NCI-H128 (cell line): ENCODE measurements at regions not wholly inside any gene's neighbourhood (a gene's known extent, or its start where the extent isn't known, plus 50 kb on each side); places are given as distances from the start of the nearest gene placed in this dataset.

ENCODE experiments used
- DNase-seq: peaks from one replicate; lab custom pipeline; 2025; ENCODE audit not compliant: unreplicated experiment; lab: John Stamatoyannopoulos, UW

- no peak for DNase-seq
Observed at GRCh38 chr2:2834516-2835254, 503.6 kb upstream of the MYT1L start.

GRCh38 chr2:2834105-2834504 is 503.0 kb upstream of the MYT1L start:
- DNase-seq = no peak

- DNase-seq = no peak
Observed at GRCh38 chr2:2832657-2833056, 501.6 kb upstream of the MYT1L start.

GRCh38 chr2:2831633-2832032 is 500.6 kb upstream of the MYT1L start:
- no peak for DNase-seq

- DNase-seq = no peak
Observed at GRCh38 chr2:2830576-2830975, 499.5 kb upstream of the MYT1L start.

GRCh38 chr2:2828774-2829368 is 497.8 kb upstream of the MYT1L start:
- no peak for DNase-seq

- no peak for DNase-seq
Observed at GRCh38 chr2:2827761-2828221, 496.7 kb upstream of the MYT1L start.

GRCh38 chr2:2827046-2827636 is 496.1 kb upstream of the MYT1L start:
- no peak for DNase-seq

- no peak for DNase-seq
Observed at GRCh38 chr2:2826621-2827020, 495.5 kb upstream of the MYT1L start.

GRCh38 chr2:2826209-2826551 is 495.1 kb upstream of the MYT1L start:
- DNase-seq = no peak

GRCh38 chr2:2825516-2826208 is 494.6 kb upstream of the MYT1L start:
- DNase-seq = no peak

GRCh38 chr2:2825062-2825461 is 494.0 kb upstream of the MYT1L start:
- no peak for DNase-seq

- no peak for DNase-seq
Observed at GRCh38 chr2:2824588-2824987, 493.5 kb upstream of the MYT1L start.

- no peak for DNase-seq
Observed at GRCh38 chr2:2823061-2823753, 492.1 kb upstream of the MYT1L start.

GRCh38 chr2:2822143-2822542 is 491.1 kb upstream of the MYT1L start:
- no peak for DNase-seq

- DNase-seq = no peak
Observed at GRCh38 chr2:2812648-2813047, 481.6 kb upstream of the MYT1L start.

GRCh38 chr2:2812117-2812516 is 481.0 kb upstream of the MYT1L start:
- no peak for DNase-seq

GRCh38 chr2:2810504-2810903 is 479.4 kb upstream of the MYT1L start:
- no peak for DNase-seq

GRCh38 chr2:2809771-2810170 is 478.7 kb upstream of the MYT1L start:
- DNase-seq = no peak

- DNase-seq = no peak
Observed at GRCh38 chr2:2808551-2809058, 477.5 kb upstream of the MYT1L start.

GRCh38 chr2:2806711-2807110 is 475.6 kb upstream of the MYT1L start:
- no peak for DNase-seq
